ENCODE measurements at regions not wholly inside any gene's neighbourhood (a gene's known extent, or its start where the extent isn't known, plus 50 kb on each side); places are given as distances from the start of the nearest gene placed in this dataset.

DNA sequence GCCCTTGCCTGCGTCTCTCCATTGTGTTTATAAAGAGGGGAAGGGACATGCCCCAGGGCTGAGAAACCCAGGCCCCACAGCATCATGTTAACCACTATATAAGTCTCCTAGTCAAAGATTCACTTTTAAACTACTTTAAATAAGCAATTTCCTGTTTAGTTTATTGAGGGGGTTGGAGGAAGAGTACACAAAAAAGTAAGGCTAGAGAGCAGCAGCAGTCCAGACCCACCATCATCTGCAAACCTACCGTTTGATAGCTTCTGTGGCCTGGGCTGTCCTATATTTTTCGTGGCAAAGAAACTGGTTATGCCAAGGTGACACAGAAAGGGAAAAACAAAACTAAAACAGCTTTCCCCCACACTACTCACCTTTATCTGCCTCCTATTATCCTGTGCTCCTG, 646.1 kb downstream of the IRS1 start:
- no peak for DNase-seq (ENCODE audit: low read depth in 4 of 4, low spot score in 2 of 4)

DNA sequence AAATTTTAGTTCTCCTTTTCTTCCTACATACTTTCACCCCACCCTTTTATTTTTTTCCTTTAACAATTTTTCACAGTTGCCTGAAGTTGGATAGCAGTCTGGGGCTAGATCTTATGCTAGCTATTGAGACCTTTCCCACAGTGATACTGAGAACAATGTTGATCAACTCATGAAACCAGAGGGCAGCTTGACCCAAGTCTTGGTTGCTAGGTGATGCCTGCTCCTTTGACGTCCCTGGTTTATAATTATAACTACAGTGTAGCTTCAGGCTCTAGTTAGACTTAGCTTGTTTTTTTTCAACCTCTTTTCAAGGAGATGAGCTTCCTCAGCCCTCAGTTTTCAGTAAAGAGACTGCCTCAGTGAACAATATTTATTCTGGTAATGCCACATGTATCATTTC, 648.5 kb downstream of the IRS1 start:
- no peak for DNase-seq (ENCODE audit: low read depth in 4 of 4, low spot score in 2 of 4)

DNA sequence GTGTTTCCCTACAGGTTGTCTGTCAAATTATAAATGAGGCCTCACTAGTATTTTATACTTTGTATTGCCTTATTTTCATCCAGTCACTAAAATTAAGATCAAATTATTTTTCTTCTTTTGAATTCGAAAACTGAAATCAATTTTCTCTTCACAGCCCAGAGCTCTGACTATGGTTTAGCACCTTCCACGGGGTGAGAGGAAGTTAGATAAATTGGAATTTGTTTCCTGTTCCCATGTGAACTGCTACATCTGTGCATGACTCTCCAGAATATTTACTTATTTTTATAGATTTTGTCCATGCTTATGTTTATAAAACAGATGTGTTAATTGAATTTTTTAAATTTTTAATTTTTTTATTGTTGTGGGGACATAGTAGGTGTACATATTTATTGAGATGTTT, 656.5 kb downstream of the IRS1 start:
- DNase-seq (ENCODE audit: low read depth in 4 of 4, low spot score in 2 of 4) = no peak

DNA sequence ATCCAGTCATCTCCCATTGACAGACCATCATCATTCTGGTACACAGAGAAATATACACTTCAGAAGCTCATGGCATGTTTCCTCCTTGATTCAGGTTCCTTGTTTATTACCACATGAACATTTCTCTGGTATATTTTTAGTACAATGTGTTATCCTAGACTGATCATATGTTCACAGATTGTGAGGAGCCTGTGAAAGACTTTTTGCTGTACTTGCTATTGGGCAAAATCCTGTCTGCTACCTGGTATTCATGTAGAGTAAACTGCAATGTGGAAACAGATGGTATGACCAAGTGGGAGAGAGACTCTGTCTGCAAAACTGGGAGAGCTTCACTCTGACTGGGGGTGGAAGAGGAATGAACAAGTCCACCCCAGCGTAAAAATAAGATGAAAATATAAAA, 657.2 kb downstream of the IRS1 start:
- DNase-seq (ENCODE audit: low read depth in 4 of 4, low spot score in 2 of 4) = no peak

GRCh38 chr2:226140594-226140993, 659.0 kb downstream of the IRS1 start:
- no peak for DNase-seq (ENCODE audit: low read depth in 4 of 4, low spot score in 2 of 4)

GRCh38 chr2:226139759-226140158, 659.9 kb downstream of the IRS1 start:
- no peak for DNase-seq (ENCODE audit: low read depth in 4 of 4, low spot score in 2 of 4)

DNA sequence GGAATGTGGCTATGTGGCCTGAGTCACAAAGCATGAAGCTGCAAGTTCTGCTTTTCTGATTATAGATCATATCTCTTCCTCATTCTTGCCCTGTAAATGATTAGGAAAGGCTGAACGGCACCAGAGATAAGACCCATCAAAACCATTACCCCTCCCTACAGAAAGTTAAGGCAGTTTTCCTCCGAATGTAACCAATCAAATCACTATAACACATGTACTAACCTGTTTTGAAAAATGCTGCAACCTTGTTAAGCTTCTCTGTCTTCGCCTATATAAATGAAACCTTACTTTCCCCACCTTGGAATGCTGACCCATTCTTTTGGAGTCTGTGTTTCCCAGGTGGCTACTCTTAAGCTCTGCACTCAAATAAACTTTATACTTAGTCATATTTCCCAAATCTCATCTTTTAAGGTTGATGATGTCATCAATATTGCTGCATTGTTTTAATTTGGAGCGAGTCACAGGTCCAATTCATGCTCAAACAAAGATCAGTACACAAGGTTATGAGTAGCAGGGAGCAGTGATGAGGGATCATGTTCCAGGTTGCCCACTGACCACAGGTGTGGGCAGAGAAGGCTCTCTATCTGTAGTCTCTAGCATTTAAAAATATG, 662.3 kb downstream of the IRS1 start:
- no peak for DNase-seq (ENCODE audit: low read depth in 4 of 4, low spot score in 2 of 4)

- no peak for DNase-seq (ENCODE audit: low read depth in 4 of 4, low spot score in 2 of 4)
These were observed 662.9 kb downstream of the IRS1 start for GRCh38 chr2:226136739-226137138.

DNA sequence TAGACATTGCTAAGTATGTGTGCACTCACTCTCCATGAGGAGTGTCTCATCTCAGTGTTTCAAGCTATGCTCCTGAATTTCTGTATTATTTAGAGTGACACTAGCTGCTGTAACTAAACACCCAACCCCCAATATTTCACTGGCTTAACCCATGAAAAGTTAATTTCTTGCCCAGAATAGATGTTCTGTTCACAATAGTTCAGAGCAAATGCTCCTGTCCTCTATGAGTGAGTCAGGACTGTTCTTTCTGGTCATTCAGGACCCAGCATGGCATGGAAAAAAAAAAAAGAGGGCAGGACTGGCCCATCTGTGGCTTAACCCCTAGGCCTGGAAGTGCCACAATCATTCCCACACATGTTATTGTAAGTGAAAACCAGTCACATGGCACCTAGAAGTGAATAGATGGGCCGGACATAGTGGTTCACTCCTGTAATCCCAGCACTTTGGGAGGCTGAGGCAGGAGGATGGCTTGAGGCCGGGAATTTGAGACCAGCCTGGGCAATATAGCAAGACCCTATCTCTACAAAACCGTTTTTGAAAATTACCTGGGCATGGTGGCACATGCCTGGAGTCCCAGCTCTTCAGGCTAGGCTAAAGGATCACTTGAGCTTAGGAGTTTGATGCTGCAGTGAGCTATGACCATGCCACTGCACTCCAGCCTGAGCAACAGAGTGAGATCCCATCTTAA, 663.6 kb downstream of the IRS1 start:
- DNase-seq (ENCODE audit: low read depth in 4 of 4, low spot score in 2 of 4) = no peak

- DNase-seq (ENCODE audit: low read depth in 4 of 4, low spot score in 2 of 4) = no peak
These were observed 667.1 kb downstream of the IRS1 start for GRCh38 chr2:226132323-226133215.

GRCh38 chr2:226131299-226131784, 668.3 kb downstream of the IRS1 start:
- no peak for DNase-seq (ENCODE audit: low read depth in 4 of 4, low spot score in 2 of 4)

DNA sequence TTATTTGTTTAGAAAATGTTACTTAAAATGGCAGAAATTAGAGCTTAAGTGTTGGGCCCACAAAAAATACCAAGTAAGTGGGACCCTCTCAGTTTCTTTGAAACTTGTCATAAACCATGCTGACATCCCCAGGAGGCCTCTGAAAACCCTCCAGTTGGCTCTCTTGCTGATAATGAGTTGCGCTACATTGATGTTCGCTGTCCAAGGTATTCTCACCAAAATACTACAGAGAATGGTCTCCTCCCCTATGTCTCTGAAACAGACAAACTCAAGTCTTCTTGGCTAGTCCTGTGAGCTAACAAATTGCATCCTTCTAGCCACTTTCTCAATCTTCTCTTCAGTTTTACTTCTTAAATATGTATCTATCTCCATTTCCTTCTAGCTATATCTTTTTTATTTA, 669.4 kb downstream of the IRS1 start:
- no peak for DNase-seq (ENCODE audit: low read depth in 4 of 4, low spot score in 2 of 4)

- DNase-seq (ENCODE audit: low read depth in 4 of 4, low spot score in 2 of 4) = no peak
These were observed 671.9 kb downstream of the IRS1 start for GRCh38 chr2:226127682-226128081.

DNA sequence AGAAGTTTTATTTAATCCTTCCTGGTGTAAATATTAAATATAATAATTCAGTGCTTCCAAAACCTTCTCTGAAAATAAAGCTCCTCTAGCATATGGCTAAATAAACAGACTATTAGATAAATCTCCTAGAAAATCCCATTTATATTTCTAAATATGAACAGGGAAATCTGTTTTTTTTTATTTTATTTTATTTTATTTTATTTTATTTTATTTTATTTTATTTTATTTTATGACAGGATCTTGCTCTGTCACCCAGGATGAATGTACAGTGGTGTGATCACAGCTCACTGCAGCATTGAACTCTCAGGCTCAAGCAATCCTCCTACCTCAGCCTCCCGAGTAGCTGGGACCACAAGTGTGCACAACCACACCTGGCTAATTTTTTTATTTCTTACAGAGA, 673.5 kb downstream of the IRS1 start:
- no peak for DNase-seq (ENCODE audit: low read depth in 4 of 4, low spot score in 2 of 4)

GRCh38 chr2:226125176-226125883, 674.3 kb downstream of the IRS1 start:
- DNase-seq (ENCODE audit: low read depth in 4 of 4, low spot score in 2 of 4) = no peak

DNA sequence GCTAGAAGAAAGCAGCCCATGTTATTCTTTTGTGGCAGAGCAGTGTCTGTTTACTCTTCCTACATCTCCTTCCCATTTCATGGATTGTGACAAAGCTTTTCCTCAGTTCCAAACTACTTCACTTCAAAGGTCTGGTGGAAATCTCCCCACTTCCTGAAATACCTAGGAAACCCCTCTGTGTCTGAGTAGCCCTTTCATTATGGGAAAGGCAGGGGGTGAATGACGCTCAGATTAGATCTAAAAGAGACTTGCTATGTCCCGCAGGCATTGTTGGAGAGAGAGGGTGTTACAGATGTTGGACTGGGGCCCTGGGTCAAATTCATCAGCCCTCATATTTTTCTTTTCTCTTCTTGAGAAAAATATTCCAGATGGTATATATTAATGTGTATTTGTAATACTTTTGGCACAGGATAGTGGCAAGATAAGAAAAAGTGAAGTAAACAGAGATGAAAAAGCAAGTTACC, 675.0 kb downstream of the IRS1 start:
- DNase-seq (ENCODE audit: low read depth in 4 of 4, low spot score in 2 of 4) = no peak

- DNase-seq (ENCODE audit: low read depth in 4 of 4, low spot score in 2 of 4) = no peak
These were observed 676.3 kb downstream of the IRS1 start for GRCh38 chr2:226123300-226123699.

GRCh38 chr2:226122041-226122440, 677.6 kb downstream of the IRS1 start:
- DNase-seq (ENCODE audit: low read depth in 4 of 4, low spot score in 2 of 4) = no peak

GRCh38 chr2:226121046-226121738, 678.4 kb downstream of the IRS1 start:
- DNase-seq (ENCODE audit: low read depth in 4 of 4, low spot score in 2 of 4) = peak in 1 of 4 donors; percentile 66

Measured in left renal cortex interstitium (tissue), 4 donors.